SKM-1 (cell line): ENCODE measurements at regions not wholly inside any gene's neighbourhood (a gene's known extent, or its start where the extent isn't known, plus 50 kb on each side); places are given as distances from the start of the nearest gene placed in this dataset.

ENCODE experiments used
- DNase-seq: peaks from one replicate; lab custom pipeline; 2025; ENCODE audit not compliant: unreplicated experiment; lab: John Stamatoyannopoulos, UW

- no peak for DNase-seq
These were observed 185.5 kb upstream of the DOK6 start for GRCh38 chr18:69215161-69215560.

DNA sequence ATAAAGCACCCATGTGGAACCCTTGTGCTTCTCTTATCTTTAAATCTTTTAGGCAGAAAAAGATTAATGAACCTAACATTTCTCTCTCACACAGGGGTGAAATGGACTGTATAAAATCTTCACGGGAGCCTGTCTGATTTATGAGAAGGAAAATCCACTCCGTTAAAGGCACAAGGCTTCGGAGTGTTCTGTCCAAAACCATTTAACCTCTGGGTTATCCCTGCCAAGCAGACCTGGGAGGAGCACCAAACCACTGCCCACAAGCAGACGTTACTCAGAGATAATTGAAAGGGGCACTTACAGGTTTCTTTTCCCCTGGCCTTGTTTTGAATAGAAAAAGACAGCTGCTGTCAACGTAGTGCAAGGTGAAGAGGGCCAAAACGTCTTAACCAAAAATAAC, 184.4 kb upstream of the DOK6 start:
- no peak for DNase-seq

- no peak for DNase-seq
These were observed 183.3 kb upstream of the DOK6 start for GRCh38 chr18:69217196-69218000.

DNA sequence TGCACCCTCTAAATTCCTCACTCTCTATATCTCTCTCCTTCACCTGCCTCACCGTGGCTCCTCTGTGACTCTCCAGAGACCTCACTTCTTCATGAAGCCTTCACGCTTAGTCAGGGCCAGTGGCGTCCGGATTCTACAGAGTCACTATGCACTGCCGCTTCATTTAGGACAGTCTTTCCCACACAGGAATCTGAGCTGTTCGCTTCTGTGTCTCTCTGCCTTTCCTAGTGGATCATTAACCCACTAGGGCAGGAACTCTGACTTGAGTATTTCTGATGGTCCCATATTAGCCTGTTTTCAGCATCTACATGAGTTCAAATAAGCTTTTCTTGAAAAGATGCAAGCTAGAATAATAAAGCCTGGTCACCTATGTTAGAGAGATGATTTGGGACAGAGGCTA, 180.2 kb upstream of the DOK6 start:
- no peak for DNase-seq

DNA sequence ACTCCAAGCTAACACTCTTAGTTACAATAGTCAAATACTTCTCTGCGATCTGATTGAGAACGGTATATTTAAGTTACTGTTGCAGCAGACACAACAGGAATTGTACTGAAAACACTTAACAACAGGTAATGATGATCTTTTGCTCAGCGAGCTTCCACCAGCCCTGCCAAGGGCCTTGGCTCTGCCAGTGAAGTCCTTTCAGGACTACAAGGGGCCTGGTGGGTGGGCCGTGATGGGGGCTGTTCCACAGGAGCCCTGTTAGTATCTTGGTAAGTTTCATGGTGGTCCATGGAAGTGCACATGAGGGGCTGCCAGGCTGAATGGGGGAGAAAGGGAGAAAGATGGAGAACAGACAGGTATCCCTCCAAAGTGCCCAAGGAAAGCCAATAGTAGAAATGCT, 178.6 kb upstream of the DOK6 start:
- DNase-seq: no peak

DNA sequence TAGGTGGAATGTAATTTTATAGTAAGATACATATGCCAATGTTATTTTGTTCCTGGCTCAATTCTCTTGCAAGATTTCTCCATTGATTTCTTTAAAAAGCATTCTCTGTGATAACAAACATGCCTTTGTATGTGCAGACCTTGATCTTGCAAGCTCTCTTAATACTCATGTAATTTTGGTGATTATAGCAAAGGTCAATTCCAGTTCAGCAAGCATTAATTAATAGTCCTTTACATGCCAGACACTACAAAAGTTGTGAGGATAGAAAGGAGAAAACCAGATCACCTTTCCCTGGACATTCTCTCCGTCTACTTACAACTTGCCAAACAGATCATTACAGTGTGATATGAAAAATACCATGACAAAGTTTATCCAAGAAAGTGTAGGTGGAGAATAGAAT, 173.7 kb upstream of the DOK6 start:
- DNase-seq: no peak

GRCh38 chr18:69230204-69230603, 170.5 kb upstream of the DOK6 start:
- DNase-seq: no peak

DNA sequence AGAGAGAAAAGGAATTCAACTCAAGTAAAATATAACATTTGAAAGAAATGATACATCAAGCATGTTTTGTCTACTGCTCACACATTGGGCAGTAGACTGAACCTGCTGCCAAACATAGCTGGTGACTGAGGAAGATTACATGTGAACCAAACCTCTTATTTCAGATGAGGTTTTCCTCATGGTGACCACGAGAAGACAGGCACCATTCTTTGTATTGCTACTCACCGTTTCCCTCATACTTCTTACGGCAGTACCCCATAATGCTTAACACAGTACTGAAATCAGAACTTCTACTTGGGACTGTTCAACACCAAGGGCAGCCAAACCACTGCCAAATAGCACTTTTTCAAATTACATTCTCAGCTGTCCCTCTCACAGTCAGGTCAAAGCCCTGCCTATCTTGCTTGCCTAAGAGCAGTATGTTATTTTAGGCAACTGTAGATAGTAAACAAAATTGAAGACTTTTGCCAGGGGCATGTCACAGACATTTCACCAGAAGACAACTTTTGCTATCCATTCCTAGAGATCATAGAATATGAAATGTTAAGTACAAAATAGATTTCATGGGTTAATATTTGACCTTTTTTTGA, 167.1 kb upstream of the DOK6 start:
- DNase-seq: no peak

- no peak for DNase-seq
These were observed 160.6 kb upstream of the DOK6 start for GRCh38 chr18:69239849-69240674.

DNA sequence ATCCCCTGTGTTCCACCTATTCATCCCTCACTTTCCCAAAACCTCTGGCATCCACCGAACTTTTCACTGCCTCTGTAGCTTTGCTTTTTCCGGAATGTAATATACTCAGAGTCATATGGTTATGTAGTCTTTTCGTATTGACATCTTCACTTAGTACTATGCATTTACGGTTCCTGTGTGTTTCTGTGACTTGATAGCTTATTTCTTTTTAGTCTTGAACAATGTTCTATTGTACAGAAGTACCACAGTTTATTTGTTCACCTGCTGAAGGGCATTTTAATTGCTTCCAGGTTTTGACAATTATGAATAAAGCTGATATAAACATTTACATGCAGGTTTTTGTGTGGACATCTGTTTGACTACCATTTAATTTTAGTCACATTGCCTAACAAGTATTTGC, 154.7 kb upstream of the DOK6 start:
- no peak for DNase-seq

GRCh38 chr18:69250305-69251151, 150.2 kb upstream of the DOK6 start:
- no peak for DNase-seq

GRCh38 chr18:69257861-69258458, 142.7 kb upstream of the DOK6 start:
- no peak for DNase-seq

- DNase-seq: no peak
These were observed 141.4 kb upstream of the DOK6 start for GRCh38 chr18:69259282-69259681.

DNA sequence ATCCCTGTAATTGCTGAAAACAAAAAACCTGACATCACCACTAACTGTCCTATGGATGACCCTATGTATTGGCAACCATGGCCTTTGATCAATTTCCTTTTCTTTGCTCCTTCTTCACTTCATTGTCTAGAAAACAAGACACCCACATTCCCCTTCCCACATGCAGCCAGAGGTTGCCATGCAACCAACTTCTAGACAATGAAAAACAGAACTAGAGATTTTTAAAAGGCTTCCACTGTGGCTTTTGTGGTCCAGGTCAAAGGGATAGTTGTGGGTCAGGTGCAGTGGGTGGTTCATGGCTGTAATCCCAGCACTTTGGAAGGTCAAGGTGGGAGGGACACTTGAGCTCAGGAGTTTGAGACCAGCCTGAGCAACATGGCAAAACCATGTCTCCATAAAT, 139.3 kb upstream of the DOK6 start:
- DNase-seq: no peak

- no peak for DNase-seq
These were observed 135.0 kb upstream of the DOK6 start for GRCh38 chr18:69265656-69266055.

- no peak for DNase-seq
These were observed 132.8 kb upstream of the DOK6 start for GRCh38 chr18:69267895-69268294.

DNA sequence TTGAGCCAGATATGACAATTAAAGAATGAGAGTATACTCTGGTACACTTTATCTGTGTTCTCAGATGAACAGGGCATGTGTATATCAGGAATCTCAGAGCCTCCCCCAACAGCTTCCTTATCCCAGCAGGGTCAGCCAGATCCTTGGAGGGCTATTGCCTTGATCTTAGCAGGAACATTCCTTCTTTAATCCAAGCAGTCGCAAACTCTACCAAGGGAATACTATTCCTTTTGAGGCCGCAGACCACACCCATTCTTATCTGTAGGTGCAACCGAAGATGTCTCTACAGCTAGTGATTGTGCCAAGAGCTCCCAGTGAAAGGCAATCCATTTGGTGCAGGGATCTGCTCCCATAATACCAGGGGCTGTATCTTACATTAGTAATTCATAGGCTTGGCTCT, 118.3 kb upstream of the DOK6 start:
- DNase-seq: no peak

- no peak for DNase-seq
These were observed 109.6 kb upstream of the DOK6 start for GRCh38 chr18:69291044-69291443.

DNA sequence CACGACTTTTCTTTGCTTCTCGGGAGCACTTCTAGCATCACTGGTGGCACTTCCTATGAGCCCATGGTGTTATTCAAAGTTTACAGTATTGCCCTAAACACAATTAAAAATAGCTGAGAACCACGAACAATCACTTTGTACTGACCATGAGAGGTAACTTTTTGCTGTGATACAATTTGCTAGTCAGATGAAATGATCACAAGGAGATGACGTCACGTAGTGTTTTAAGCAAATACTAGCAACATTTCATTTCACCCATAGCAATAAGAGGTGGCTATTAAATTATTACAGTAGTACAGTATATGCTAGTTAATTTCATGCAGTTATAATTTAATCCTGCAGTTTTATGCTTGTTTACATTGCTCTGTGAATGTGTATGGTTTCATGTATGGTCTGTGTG, 108.9 kb upstream of the DOK6 start:
- DNase-seq: no peak

DNA sequence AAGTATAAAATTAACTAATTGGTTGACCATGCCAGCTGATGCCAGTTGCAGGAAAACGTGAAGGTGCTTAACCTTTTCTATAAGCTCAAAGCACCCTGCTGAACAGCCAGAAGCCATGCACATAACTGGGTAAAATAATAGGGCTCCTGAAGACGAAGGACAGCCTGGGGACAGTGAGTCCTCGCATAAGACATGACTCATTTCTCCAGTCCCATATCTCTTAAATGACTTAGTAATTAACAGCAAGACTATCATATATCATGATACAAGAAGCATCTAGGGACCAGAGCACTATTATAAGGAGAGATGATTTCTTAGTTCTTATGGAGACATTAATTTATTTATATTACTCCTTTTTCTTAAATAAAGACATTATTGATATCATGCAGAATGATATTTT, 100.5 kb upstream of the DOK6 start:
- no peak for DNase-seq

- no peak for DNase-seq
These were observed 92.1 kb upstream of the DOK6 start for GRCh38 chr18:69308619-69309018.
